ENCODE measurements at regions not wholly inside any gene's neighbourhood (a gene's known extent, or its start where the extent isn't known, plus 50 kb on each side); places are given as distances from the start of the nearest gene placed in this dataset.

GRCh38 chr5:101580591-101580990 lies 677.5 kb upstream of the ST8SIA4 start:
- TF ChIP-seq, protein P1, sequence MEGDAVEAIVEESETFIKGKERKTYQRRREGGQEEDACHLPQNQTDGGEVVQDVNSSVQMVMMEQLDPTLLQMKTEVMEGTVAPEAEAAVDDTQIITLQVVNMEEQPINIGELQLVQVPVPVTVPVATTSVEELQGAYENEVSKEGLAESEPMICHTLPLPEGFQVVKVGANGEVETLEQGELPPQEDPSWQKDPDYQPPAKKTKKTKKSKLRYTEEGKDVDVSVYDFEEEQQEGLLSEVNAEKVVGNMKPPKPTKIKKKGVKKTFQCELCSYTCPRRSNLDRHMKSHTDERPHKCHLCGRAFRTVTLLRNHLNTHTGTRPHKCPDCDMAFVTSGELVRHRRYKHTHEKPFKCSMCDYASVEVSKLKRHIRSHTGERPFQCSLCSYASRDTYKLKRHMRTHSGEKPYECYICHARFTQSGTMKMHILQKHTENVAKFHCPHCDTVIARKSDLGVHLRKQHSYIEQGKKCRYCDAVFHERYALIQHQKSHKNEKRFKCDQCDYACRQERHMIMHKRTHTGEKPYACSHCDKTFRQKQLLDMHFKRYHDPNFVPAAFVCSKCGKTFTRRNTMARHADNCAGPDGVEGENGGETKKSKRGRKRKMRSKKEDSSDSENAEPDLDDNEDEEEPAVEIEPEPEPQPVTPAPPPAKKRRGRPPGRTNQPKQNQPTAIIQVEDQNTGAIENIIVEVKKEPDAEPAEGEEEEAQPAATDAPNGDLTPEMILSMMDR (IDR thresholded peaks at IDR 0.05) = no peak
- TF ChIP-seq POLR2A (IDR thresholded peaks at IDR 0.05) = no peak
- TF ChIP-seq EP300 (IDR thresholded peaks at IDR 0.05) = no peak
